ENCODE measurements at regions not wholly inside any gene's neighbourhood (a gene's known extent, or its start where the extent isn't known, plus 50 kb on each side); places are given as distances from the start of the nearest gene placed in this dataset.

DNA sequence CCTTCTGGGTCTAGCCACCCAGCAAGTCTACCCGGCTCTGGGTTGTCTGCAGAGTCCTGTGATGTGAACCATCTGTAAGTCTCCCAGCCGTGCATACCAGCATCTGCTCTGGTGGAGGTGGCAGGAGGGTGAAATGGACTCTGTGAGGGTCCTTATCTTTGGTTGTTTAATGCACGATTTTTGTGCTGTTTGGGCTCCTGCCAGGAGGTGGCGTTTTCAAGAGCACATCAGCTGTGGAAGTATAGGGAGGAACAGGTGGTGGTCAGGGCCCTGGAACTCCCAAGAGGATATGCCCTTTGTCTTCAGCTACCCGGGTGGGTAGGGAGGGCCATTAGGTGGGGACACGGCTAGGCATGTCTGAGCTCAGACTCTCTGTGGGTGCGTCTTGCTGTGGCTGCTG lies 66.5 kb upstream of the ZFP42 start:
- H3K36me3 ChIP-seq, result no peaks in the 10 kb centered on the region
- no peaks in the 10 kb centered on the region for H3K9me3 ChIP-seq
- H3K4me1 ChIP-seq, result no peaks in the 10 kb centered on the region
- no peak overlapping the region for H3K27ac ChIP-seq
- H3K27me3 ChIP-seq, result no peaks in the 10 kb centered on the region
- no peak for DNase-seq (ENCODE audit: low spot score in 2 of 2)
- 92% methylated on average over 7 of the region's 7 CpGs for WGBS
- no peak overlapping the region for H3K4me3 ChIP-seq
- TF ChIP-seq POLR2A (IDR thresholded peaks at IDR 0.05) (no peak), POLR2AphosphoS5 (IDR thresholded peaks at IDR 0.05) (no peak)

DNA sequence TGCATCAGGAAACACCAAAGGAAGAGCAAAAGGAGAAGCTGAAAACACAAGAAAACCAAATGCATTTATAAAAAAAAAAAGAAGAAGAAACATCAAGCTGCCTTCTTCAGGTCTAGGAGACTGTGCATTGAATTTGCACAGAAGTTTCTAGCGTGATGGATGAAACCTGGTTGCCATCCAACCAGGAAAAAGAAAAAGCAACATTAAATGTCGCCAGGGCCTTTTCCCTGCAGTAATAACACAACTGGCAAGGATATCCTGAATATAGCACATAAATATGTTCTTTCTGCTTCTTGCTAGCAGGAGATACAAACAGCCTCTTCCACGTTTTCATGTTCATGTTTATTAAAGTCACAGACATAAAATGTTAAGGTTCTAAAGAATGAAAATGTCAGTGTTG lies 60.8 kb upstream of the ZFP42 start:
- no peaks in the 10 kb centered on the region for H3K4me1 ChIP-seq
- DNase-seq (ENCODE audit: low spot score in 2 of 2), result no peak
- no peak overlapping the region for H3K27ac ChIP-seq
- TF ChIP-seq EP300 (IDR thresholded peaks at IDR 0.05) (no peak), POLR2A (IDR thresholded peaks at IDR 0.05) (no peak), POLR2AphosphoS5 (IDR thresholded peaks at IDR 0.05) (no peak)
- TF ChIP-seq, protein P1, sequence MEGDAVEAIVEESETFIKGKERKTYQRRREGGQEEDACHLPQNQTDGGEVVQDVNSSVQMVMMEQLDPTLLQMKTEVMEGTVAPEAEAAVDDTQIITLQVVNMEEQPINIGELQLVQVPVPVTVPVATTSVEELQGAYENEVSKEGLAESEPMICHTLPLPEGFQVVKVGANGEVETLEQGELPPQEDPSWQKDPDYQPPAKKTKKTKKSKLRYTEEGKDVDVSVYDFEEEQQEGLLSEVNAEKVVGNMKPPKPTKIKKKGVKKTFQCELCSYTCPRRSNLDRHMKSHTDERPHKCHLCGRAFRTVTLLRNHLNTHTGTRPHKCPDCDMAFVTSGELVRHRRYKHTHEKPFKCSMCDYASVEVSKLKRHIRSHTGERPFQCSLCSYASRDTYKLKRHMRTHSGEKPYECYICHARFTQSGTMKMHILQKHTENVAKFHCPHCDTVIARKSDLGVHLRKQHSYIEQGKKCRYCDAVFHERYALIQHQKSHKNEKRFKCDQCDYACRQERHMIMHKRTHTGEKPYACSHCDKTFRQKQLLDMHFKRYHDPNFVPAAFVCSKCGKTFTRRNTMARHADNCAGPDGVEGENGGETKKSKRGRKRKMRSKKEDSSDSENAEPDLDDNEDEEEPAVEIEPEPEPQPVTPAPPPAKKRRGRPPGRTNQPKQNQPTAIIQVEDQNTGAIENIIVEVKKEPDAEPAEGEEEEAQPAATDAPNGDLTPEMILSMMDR (IDR thresholded peaks at IDR 0.05), result no peak
- no peak overlapping the region for H3K4me3 ChIP-seq
- H3K9me3 ChIP-seq, result no peaks in the 10 kb centered on the region
- no peaks in the 10 kb centered on the region for H3K36me3 ChIP-seq
- 49% methylated on average over 3 of the region's 3 CpGs for WGBS
- H3K27me3 ChIP-seq, result no peaks in the 10 kb centered on the region

DNA sequence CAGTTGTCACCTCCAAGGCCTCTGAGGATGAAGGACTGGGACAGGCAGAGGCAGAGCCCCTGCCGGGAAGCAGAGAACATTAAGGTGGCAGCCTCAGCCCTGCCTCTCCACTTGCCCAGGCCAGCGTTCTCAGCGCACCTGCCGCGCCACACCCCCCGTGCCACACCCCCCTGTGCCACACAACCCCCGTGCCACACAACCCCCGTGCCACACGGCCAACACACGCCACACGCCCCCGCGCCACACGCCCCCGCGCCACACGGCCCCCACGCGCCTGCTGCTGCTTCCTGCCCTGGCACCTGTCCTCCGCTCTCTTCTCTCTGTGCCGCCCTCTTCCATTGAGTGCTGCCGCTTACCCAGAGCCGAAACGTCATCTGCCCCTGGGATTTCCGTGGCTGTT lies 58.0 kb upstream of the ZFP42 start:
- Histone ChIP-seq H3K4me3 (no peak overlapping the region), H3K27ac (no peak overlapping the region), H3K27me3 (no peaks in the 10 kb centered on the region), H3K36me3 (no peaks in the 10 kb centered on the region), H3K4me1 (no peaks in the 10 kb centered on the region), H3K9me3 (peaks cover 2% of the 10 kb centered on the region)
- TF ChIP-seq POLR2A (IDR thresholded peaks at IDR 0.05) (no peak), POLR2AphosphoS5 (IDR thresholded peaks at IDR 0.05) (no peak), EP300 (IDR thresholded peaks at IDR 0.05) (no peak)
- TF ChIP-seq, protein P1 (IDR thresholded peaks at IDR 0.05), result no peak
- WGBS, result 91% methylated on average over 19 of the region's 25 CpGs
- DNase-seq (ENCODE audit: low spot score in 2 of 2), result no peak

DNA sequence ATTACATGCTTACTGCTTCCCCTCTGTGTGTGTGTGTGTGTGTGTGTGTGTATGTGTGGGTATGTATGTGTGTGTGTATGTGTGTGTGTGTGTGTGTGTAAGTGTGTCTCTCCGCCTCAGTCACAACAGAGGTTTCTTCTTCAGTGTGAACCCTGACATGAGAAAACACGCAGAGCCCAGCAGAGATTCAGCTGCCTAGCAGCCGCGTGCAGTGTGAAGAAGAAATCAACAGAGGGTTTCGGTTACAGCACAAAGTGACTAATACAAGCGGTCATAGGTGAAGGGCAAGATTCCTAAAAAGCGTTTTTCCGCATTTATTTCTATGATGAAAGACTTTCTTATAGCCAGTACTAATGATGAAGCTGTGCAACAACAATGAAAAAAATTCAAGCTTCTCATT lies 55.3 kb upstream of the ZFP42 start:
- no peaks in the 10 kb centered on the region for H3K36me3 ChIP-seq
- H3K27me3 ChIP-seq, result no peaks in the 10 kb centered on the region
- whole genome bisulfite sequencing, result 78% methylated on average over 8 of the region's 8 CpGs
- H3K4me1 ChIP-seq, result no peaks in the 10 kb centered on the region
- no peak for DNase-seq (ENCODE audit: low spot score in 2 of 2)
- H3K4me3 ChIP-seq, result no peak overlapping the region
- H3K27ac ChIP-seq, result no peak overlapping the region
- H3K9me3 ChIP-seq, result peaks cover 3% of the 10 kb centered on the region
- TF ChIP-seq EP300 (IDR thresholded peaks at IDR 0.05) (no peak), POLR2AphosphoS5 (IDR thresholded peaks at IDR 0.05) (no peak), POLR2A (IDR thresholded peaks at IDR 0.05) (no peak)
- TF ChIP-seq, protein P1 (IDR thresholded peaks at IDR 0.05), result no peak

DNA sequence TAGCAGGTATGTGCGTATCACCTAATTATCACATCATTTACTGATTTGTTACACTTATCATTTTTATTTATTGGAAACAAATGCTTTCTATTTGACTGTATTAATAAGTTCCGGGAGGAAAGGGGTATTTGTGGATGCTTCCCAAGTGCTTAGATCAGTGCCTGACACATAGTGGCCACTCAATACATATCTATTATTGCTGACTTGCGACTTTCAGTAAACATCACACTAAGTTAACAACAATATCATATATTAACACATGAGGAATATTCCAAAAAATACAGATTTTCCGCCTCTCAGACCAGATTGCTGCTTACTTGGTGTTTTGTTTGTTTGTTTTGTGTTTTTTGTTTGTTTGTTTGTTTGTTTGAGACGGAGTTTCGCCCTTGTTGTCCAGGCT lies 52.6 kb upstream of the ZFP42 start:
- H3K27me3 ChIP-seq, result no peaks in the 10 kb centered on the region
- H3K9me3 ChIP-seq, result peaks cover 3% of the 10 kb centered on the region
- TF ChIP-seq EP300 (IDR thresholded peaks at IDR 0.05) (no peak), POLR2A (IDR thresholded peaks at IDR 0.05) (no peak), POLR2AphosphoS5 (IDR thresholded peaks at IDR 0.05) (no peak)
- TF ChIP-seq, protein P1 (IDR thresholded peaks at IDR 0.05), result no peak
- WGBS, result 92% methylated on average over 6 of the region's 6 CpGs
- H3K36me3 ChIP-seq, result no peaks in the 10 kb centered on the region
- no peaks in the 10 kb centered on the region for H3K4me1 ChIP-seq
- no peak overlapping the region for H3K4me3 ChIP-seq
- DNase-seq (ENCODE audit: low spot score in 2 of 2), result no peak
- H3K27ac ChIP-seq, result no peak overlapping the region

DNA sequence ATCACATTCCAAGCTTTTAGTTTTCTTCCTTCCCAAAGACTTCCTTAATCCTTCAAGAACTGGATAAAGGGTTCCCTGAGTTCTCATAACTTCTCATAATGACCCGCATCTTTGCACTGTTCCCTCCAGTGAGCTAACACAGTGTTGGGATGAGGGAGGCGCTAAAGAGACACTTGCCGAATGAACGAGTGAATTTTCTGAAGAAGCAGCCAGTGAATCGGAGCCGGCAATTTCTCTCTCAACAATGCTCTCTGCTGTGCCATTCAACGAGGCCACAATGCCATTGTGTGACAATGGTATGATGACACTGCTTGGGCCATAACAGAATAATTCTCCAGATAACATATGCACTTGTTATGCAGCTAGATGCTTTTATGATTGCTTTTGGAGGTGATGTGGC lies 51.4 kb upstream of the ZFP42 start:
- no peak overlapping the region for H3K27ac ChIP-seq
- TF ChIP-seq, protein P1 (IDR thresholded peaks at IDR 0.05), result no peak
- peaks cover 3% of the 10 kb centered on the region for H3K9me3 ChIP-seq
- no peaks in the 10 kb centered on the region for H3K4me1 ChIP-seq
- H3K36me3 ChIP-seq, result no peaks in the 10 kb centered on the region
- WGBS, result 90% methylated on average over 7 of the region's 7 CpGs
- no peak for DNase-seq (ENCODE audit: low spot score in 2 of 2)
- no peak overlapping the region for H3K4me3 ChIP-seq
- H3K27me3 ChIP-seq, result no peaks in the 10 kb centered on the region
